GM23338 (cell line): ENCODE measurements at regions not wholly inside any gene's neighbourhood (a gene's known extent, or its start where the extent isn't known, plus 50 kb on each side); places are given as distances from the start of the nearest gene placed in this dataset.

Experiments used
- ATAC-seq: fragments of 200-7000 bp; cut with Tn5 transposase; 3 replicates; pipeline ENCODE4 v1.9.1; 2020
- DNase-seq: peaks from one replicate; pipeline ENCODE4 v3.0.0-alpha.2; 2015; ENCODE audit warnings: low spot score
- H2AFZ ChIP-seq: fragments of 200-600 bp; sonication (generic); 2 replicates; pipeline ENCODE4 v1.8.0; 2016; ENCODE audit warnings: antibody characterized with exemption, mild to moderate bottlenecking, moderate library complexity
- H3F3A ChIP-seq: fragments of 200-600 bp; sonication (generic); replicated peaks from 2 replicates; pipeline ENCODE4 v1.8.0; 2017; ENCODE audit warnings: antibody characterized with exemption, mixed run types, low read depth
- H3K27ac ChIP-seq: fragments of 200-600 bp; sonication (generic); 2 replicates; pipeline ENCODE4 v1.6.1; 2016; ENCODE audit warnings: low read depth
- H3K27me3 ChIP-seq: fragments of 200-600 bp; sonication (generic); 2 replicates; pipeline ENCODE4 v1.8.0; 2016; ENCODE audit warnings: mild to moderate bottlenecking, mixed run types, moderate library complexity; ENCODE audit not compliant: insufficient read depth
- H3K36me3 ChIP-seq: fragments of 200-600 bp; sonication (generic); 2 replicates; pipeline ENCODE4 v1.8.0; 2016; ENCODE audit warnings: mild to moderate bottlenecking; ENCODE audit not compliant: insufficient read depth
- H3K4me1 ChIP-seq: fragments of 200-600 bp; sonication (generic); 2 replicates; pipeline ENCODE4 v1.8.0; 2016; ENCODE audit warnings: mild to moderate bottlenecking, moderate library complexity; ENCODE audit not compliant: insufficient read depth
- H3K4me2 ChIP-seq: fragments of 200-600 bp; sonication (generic); 2 replicates; pipeline ENCODE4 v1.7.1; 2017; ENCODE audit warnings: mixed run types
- H3K4me3 ChIP-seq: fragments of 200-600 bp; sonication (generic); 2 replicates; pipeline ENCODE4 v1.6.1; 2016; ENCODE audit warnings: mixed run types
- H3K79me2 ChIP-seq: fragments of 200-600 bp; sonication (generic); replicated peaks from 2 replicates; pipeline ENCODE4 v1.8.0; 2017; ENCODE audit warnings: mild to moderate bottlenecking; ENCODE audit not compliant: insufficient read depth
- H3K9me2 ChIP-seq: fragments of 200-600 bp; sonication (generic); 2 replicates; pipeline ENCODE4 v1.8.0; 2017; ENCODE audit not compliant: insufficient read depth
- H4K20me1 ChIP-seq: fragments of 200-600 bp; sonication (generic); replicated peaks from 2 replicates; pipeline ENCODE4 v1.8.0; 2017; ENCODE audit warnings: mild to moderate bottlenecking; ENCODE audit not compliant: insufficient read depth
- H3K27ac Mint-ChIP-seq: 2 replicates; pipeline ENCODE4 v1.8.0; 2020; ENCODE audit warnings: inconsistent platforms, mild to moderate bottlenecking, moderate library complexity, mixed read lengths
- H3K27me3 Mint-ChIP-seq: 3 replicates; pipeline ENCODE4 v1.8.0; 2022; ENCODE audit warnings: low read depth, mild to moderate bottlenecking, moderate library complexity, mixed read lengths, inconsistent platforms; ENCODE audit not compliant: insufficient read depth, poor library complexity
- H3K36me3 Mint-ChIP-seq: 3 replicates; pipeline ENCODE4 v1.8.0; 2021; ENCODE audit warnings: low read depth, mild to moderate bottlenecking, inconsistent platforms, moderate library complexity, mixed read lengths
- H3K4me1 Mint-ChIP-seq: 3 replicates; pipeline ENCODE4 v1.8.0; 2020; ENCODE audit warnings: mild to moderate bottlenecking, inconsistent platforms, mixed read lengths
- H3K4me3 Mint-ChIP-seq: 3 replicates; pipeline ENCODE4 v1.8.0; 2021; ENCODE audit warnings: moderate library complexity, mild to moderate bottlenecking, inconsistent platforms, mixed read lengths
- H3K9me3 Mint-ChIP-seq: 3 replicates; pipeline ENCODE4 v1.8.0; 2020; ENCODE audit warnings: moderate library complexity, mild to moderate bottlenecking, inconsistent platforms, mixed read lengths
- CREB1 ChIP-seq: fragments of 250-450 bp; sonication (Bioruptor Pico); IDR thresholded peaks from 2 replicates; pipeline ENCODE4 v1.5.0; 2020; ENCODE audit warnings: low read depth, mild to moderate bottlenecking, moderate library complexity
- EZH2 ChIP-seq: fragments of 200-600 bp; sonication (generic); IDR thresholded peaks from one replicate; pipeline ENCODE4 v1.8.0; 2017; ENCODE audit warnings: antibody characterized with exemption, mild to moderate bottlenecking, low read depth; ENCODE audit not compliant: unreplicated experiment
- EZH2phosphoT487 ChIP-seq: fragments of 200-600 bp; sonication (generic); IDR thresholded peaks from one replicate; pipeline ENCODE4 v1.8.1; 2018; ENCODE audit warnings: antibody characterized with exemption; ENCODE audit not compliant: unreplicated experiment
- JUNB ChIP-seq: IDR thresholded peaks from one replicate; pipeline ENCODE4 v1.6.1; 2016; ENCODE audit warnings: antibody characterized with exemption; ENCODE audit not compliant: unreplicated experiment
- POLR2AphosphoS5 ChIP-seq: IDR thresholded peaks from 2 replicates; pipeline ENCODE4 v1.6.1; 2016; ENCODE audit warnings: antibody characterized with exemption, low read depth
- ZNF331 ChIP-seq: fragments of 250-450 bp; sonication (Bioruptor Pico); IDR thresholded peaks from 2 replicates; pipeline ENCODE4 v1.5.0; 2020; ENCODE audit warnings: low read depth, mild to moderate bottlenecking, moderate library complexity
- TF ChIP-seq, protein P1 (sequence below): fragments of 250-450 bp; sonication (Bioruptor Pico); IDR thresholded peaks from 2 replicates; pipeline ENCODE4 v1.5.0; 2020; ENCODE audit warnings: mild to moderate bottlenecking, moderate library complexity
- TF ChIP-seq, protein P2 (sequence below): IDR thresholded peaks from one replicate; pipeline ENCODE4 v1.6.1; 2018; ENCODE audit warnings: antibody characterized with exemption; ENCODE audit not compliant: unreplicated experiment
- TF ChIP-seq, protein P3 (sequence below), 2 experiments: fragments of 200-600 bp in 1 of 2; sonication (generic) in 1 of 2; conservative IDR thresholded peaks; 2 replicates each; pipeline versions ENCODE4 v1.5.1 to v1.6.1; 2016 to 2017; ENCODE audit warnings: antibody characterized with exemption in 2 of 2, low read depth in 2 of 2, mild to moderate bottlenecking in 2 of 2, moderate library complexity in 1 of 2

GRCh38 chr2:60075048-60075447, 478.4 kb downstream of the BCL11A start:
- Histone ChIP-seq H2AFZ (no peak overlapping the region), H3K36me3 (no peaks in the 10 kb centered on the region), H3K4me1 (no peaks in the 10 kb centered on the region; the same call in 1 of the 2 replicates), H3K27ac (no peak overlapping the region), H4K20me1 (no peaks in the 10 kb centered on the region), H3K27me3 (no peaks in the 10 kb centered on the region), H3K79me2 (no peaks in the 10 kb centered on the region), H3F3A (no peaks in the 10 kb centered on the region), H3K9me2 (no peaks in the 10 kb centered on the region), H3K4me3 (no peak overlapping the region), H3K4me2 (no peak overlapping the region)
- Mint-ChIP-seq H3K4me3 (no peak overlapping the region), H3K9me3 (no peaks in the 10 kb centered on the region; the same call in 2 of the 3 replicates), H3K27ac (peak overlapping the region; percentile 3; the same call in 1 of the 2 replicates), H3K4me1 (peaks cover 15% of the 10 kb centered on the region), H3K36me3 (no peaks in the 10 kb centered on the region), H3K27me3 (peaks cover 4% of the 10 kb centered on the region)
- DNase-seq (no peak), ATAC-seq (no peak)
- TF ChIP-seq ZNF331 (CRISPR knock-in tag) (no peak), EZH2 (no peak), CREB1 (CRISPR knock-in tag) (no peak), EZH2phosphoT487 (no peak), JUNB (no peak), POLR2AphosphoS5 (no peak)
- TF ChIP-seq, protein P1, sequence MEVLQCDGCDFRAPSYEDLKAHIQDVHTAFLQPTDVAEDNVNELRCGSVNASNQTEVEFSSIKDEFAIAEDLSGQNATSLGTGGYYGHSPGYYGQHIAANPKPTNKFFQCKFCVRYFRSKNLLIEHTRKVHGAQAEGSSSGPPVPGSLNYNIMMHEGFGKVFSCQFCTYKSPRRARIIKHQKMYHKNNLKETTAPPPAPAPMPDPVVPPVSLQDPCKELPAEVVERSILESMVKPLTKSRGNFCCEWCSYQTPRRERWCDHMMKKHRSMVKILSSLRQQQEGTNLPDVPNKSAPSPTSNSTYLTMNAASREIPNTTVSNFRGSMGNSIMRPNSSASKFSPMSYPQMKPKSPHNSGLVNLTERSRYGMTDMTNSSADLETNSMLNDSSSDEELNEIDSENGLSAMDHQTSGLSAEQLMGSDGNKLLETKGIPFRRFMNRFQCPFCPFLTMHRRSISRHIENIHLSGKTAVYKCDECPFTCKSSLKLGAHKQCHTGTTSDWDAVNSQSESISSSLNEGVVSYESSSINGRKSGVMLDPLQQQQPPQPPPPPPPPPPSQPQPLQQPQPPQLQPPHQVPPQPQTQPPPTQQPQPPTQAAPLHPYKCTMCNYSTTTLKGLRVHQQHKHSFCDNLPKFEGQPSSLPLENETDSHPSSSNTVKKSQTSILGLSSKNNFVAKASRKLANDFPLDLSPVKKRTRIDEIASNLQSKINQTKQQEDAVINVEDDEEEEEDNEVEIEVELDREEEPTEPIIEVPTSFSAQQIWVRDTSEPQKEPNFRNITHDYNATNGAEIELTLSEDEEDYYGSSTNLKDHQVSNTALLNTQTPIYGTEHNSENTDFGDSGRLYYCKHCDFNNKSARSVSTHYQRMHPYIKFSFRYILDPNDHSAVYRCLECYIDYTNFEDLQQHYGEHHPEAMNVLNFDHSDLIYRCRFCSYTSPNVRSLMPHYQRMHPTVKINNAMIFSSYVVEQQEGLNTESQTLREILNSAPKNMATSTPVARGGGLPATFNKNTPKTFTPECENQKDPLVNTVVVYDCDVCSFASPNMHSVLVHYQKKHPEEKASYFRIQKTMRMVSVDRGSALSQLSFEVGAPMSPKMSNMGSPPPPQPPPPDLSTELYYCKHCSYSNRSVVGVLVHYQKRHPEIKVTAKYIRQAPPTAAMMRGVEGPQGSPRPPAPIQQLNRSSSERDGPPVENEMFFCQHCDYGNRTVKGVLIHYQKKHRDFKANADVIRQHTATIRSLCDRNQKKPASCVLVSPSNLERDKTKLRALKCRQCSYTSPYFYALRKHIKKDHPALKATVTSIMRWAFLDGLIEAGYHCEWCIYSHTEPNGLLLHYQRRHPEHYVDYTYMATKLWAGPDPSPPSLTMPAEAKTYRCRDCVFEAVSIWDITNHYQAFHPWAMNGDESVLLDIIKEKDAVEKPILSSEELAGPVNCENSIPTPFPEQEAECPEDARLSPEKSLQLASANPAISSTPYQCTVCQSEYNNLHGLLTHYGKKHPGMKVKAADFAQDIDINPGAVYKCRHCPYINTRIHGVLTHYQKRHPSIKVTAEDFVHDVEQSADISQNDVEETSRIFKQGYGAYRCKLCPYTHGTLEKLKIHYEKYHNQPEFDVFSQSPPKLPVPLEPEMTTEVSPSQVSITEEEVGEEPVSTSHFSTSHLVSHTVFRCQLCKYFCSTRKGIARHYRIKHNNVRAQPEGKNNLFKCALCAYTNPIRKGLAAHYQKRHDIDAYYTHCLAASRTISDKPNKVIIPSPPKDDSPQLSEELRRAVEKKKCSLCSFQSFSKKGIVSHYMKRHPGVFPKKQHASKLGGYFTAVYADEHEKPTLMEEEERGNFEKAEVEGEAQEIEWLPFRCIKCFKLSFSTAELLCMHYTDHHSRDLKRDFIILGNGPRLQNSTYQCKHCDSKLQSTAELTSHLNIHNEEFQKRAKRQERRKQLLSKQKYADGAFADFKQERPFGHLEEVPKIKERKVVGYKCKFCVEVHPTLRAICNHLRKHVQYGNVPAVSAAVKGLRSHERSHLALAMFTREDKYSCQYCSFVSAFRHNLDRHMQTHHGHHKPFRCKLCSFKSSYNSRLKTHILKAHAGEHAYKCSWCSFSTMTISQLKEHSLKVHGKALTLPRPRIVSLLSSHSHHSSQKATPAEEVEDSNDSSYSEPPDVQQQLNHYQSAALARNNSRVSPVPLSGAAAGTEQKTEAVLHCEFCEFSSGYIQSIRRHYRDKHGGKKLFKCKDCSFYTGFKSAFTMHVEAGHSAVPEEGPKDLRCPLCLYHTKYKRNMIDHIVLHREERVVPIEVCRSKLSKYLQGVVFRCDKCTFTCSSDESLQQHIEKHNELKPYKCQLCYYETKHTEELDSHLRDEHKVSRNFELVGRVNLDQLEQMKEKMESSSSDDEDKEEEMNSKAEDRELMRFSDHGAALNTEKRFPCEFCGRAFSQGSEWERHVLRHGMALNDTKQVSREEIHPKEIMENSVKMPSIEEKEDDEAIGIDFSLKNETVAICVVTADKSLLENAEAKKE, result no peak
- TF ChIP-seq, protein P2, sequence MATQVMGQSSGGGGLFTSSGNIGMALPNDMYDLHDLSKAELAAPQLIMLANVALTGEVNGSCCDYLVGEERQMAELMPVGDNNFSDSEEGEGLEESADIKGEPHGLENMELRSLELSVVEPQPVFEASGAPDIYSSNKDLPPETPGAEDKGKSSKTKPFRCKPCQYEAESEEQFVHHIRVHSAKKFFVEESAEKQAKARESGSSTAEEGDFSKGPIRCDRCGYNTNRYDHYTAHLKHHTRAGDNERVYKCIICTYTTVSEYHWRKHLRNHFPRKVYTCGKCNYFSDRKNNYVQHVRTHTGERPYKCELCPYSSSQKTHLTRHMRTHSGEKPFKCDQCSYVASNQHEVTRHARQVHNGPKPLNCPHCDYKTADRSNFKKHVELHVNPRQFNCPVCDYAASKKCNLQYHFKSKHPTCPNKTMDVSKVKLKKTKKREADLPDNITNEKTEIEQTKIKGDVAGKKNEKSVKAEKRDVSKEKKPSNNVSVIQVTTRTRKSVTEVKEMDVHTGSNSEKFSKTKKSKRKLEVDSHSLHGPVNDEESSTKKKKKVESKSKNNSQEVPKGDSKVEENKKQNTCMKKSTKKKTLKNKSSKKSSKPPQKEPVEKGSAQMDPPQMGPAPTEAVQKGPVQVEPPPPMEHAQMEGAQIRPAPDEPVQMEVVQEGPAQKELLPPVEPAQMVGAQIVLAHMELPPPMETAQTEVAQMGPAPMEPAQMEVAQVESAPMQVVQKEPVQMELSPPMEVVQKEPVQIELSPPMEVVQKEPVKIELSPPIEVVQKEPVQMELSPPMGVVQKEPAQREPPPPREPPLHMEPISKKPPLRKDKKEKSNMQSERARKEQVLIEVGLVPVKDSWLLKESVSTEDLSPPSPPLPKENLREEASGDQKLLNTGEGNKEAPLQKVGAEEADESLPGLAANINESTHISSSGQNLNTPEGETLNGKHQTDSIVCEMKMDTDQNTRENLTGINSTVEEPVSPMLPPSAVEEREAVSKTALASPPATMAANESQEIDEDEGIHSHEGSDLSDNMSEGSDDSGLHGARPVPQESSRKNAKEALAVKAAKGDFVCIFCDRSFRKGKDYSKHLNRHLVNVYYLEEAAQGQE, result no peak
- TF ChIP-seq, protein P3, sequence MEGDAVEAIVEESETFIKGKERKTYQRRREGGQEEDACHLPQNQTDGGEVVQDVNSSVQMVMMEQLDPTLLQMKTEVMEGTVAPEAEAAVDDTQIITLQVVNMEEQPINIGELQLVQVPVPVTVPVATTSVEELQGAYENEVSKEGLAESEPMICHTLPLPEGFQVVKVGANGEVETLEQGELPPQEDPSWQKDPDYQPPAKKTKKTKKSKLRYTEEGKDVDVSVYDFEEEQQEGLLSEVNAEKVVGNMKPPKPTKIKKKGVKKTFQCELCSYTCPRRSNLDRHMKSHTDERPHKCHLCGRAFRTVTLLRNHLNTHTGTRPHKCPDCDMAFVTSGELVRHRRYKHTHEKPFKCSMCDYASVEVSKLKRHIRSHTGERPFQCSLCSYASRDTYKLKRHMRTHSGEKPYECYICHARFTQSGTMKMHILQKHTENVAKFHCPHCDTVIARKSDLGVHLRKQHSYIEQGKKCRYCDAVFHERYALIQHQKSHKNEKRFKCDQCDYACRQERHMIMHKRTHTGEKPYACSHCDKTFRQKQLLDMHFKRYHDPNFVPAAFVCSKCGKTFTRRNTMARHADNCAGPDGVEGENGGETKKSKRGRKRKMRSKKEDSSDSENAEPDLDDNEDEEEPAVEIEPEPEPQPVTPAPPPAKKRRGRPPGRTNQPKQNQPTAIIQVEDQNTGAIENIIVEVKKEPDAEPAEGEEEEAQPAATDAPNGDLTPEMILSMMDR (conservative IDR thresholded peaks at IDR 0.05; ENCODE audit: low read depth in 2 of 2), result no peak
